ENCODE measurements at regions not wholly inside any gene's neighbourhood (a gene's known extent, or its start where the extent isn't known, plus 50 kb on each side); places are given as distances from the start of the nearest gene placed in this dataset.
A peak's percentile ranks its signal among the peaks of the same experiment; 100 is the strongest.

GRCh38 chr13:106710266-106710665, 142.3 kb upstream of the ARGLU1 start:
- intact Hi-C loops (cut with DNase I): loop anchor here (2.0 kb wide), 1 partner anchor 43 kb away; no protein-coding TSS in a partner anchor
- DNase-seq (ENCODE audit: missing footprints): no peak
- ATAC-seq: no peak

- ATAC-seq (peak; percentile 85), DNase-seq (ENCODE audit: missing footprints) (no peak)
- intact Hi-C loops (cut with DNase I): loop anchor here (10.0 kb wide), 1 partner anchor 175 kb away; the partner anchor contains the start of gene EFNB2
Observed at GRCh38 chr13:106709522-106709921, 141.6 kb upstream of the ARGLU1 start.

- intact Hi-C loops (cut with DNase I): loop anchor here (5.0 to 10.0 kb wide), 3 partner anchors 80 to 215 kb away; partner anchors contain the start of gene EFNB2
- DNase-seq (ENCODE audit: missing footprints) (no peak), ATAC-seq (no peak)
Observed at GRCh38 chr13:106702505-106702904, 134.6 kb upstream of the ARGLU1 start.

GRCh38 chr13:106701771-106702341, 133.9 kb upstream of the ARGLU1 start:
- intact Hi-C loops (cut with DNase I): loop anchor here (5.0 to 10.0 kb wide), 3 partner anchors 80 to 215 kb away; partner anchors contain the start of gene EFNB2
- DNase-seq (ENCODE audit: missing footprints) (no peak), ATAC-seq (peak; percentile 44)

GRCh38 chr13:106700439-106700838, 132.5 kb upstream of the ARGLU1 start:
- ATAC-seq (no peak), DNase-seq (ENCODE audit: missing footprints) (no peak)
- intact Hi-C loops (cut with DNase I): loop anchor here (5.0 to 10.0 kb wide), 3 partner anchors 78 to 217 kb away; partner anchors contain the start of gene EFNB2

GRCh38 chr13:106700007-106700406, 132.1 kb upstream of the ARGLU1 start:
- intact Hi-C loops (cut with DNase I): loop anchor here (5.0 to 10.0 kb wide), 3 partner anchors 78 to 217 kb away; partner anchors contain the start of gene EFNB2
- ATAC-seq: no peak
- DNase-seq (ENCODE audit: missing footprints): no peak

- no peak for ATAC-seq
- no peak for DNase-seq (ENCODE audit: missing footprints)
Observed at GRCh38 chr13:106699311-106699710, 131.4 kb upstream of the ARGLU1 start.

GRCh38 chr13:106696719-106697118, 128.8 kb upstream of the ARGLU1 start:
- no peak for ATAC-seq
- intact Hi-C loops (cut with DNase I): no loop called here

More at GRCh38 chr13:106699311-106699710, 131.4 kb upstream of the ARGLU1 start:
- intact Hi-C loops (cut with DNase I): no loop called here

GRCh38 chr13:106696140-106696539, 128.2 kb upstream of the ARGLU1 start:
- no peak for DNase-seq (ENCODE audit: missing footprints)
- intact Hi-C loops (cut with DNase I): no loop called here
- no peak for ATAC-seq

More at GRCh38 chr13:106696719-106697118, 128.8 kb upstream of the ARGLU1 start:
- no peak for DNase-seq (ENCODE audit: missing footprints)

- DNase-seq (ENCODE audit: missing footprints): no peak
- intact Hi-C loops (cut with DNase I): no loop called here
- no peak for ATAC-seq
Observed at GRCh38 chr13:106695139-106695538, 127.2 kb upstream of the ARGLU1 start.

GRCh38 chr13:106691861-106692260, 123.9 kb upstream of the ARGLU1 start:
- intact Hi-C loops (cut with DNase I): no loop called here
- ATAC-seq (no peak), DNase-seq (ENCODE audit: missing footprints) (no peak)

GRCh38 chr13:106691341-106691740, 123.4 kb upstream of the ARGLU1 start:
- DNase-seq (ENCODE audit: missing footprints): no peak
- intact Hi-C loops (cut with DNase I): no loop called here
- no peak for ATAC-seq

GRCh38 chr13:106690779-106691178, 122.8 kb upstream of the ARGLU1 start:
- intact Hi-C loops (cut with DNase I): no loop called here
- no peak for ATAC-seq

GRCh38 chr13:106689906-106690305, 122.0 kb upstream of the ARGLU1 start:
- DNase-seq (ENCODE audit: missing footprints) (no peak), ATAC-seq (no peak)
- intact Hi-C loops (cut with DNase I): no loop called here

More at GRCh38 chr13:106690779-106691178, 122.8 kb upstream of the ARGLU1 start:
- DNase-seq (ENCODE audit: missing footprints): no peak

GRCh38 chr13:106688940-106689339, 121.0 kb upstream of the ARGLU1 start:
- intact Hi-C loops (cut with DNase I): no loop called here
- ATAC-seq: no peak
- DNase-seq (ENCODE audit: missing footprints): no peak

GRCh38 chr13:106686163-106686562, 118.2 kb upstream of the ARGLU1 start:
- ATAC-seq: no peak
- intact Hi-C loops (cut with DNase I): no loop called here
- no peak for DNase-seq (ENCODE audit: missing footprints)

- no peak for DNase-seq (ENCODE audit: missing footprints)
- intact Hi-C loops (cut with DNase I): no loop called here
- no peak for ATAC-seq
Observed at GRCh38 chr13:106685143-106685542, 117.2 kb upstream of the ARGLU1 start.

GRCh38 chr13:106683918-106684317, 116.0 kb upstream of the ARGLU1 start:
- DNase-seq (ENCODE audit: missing footprints) (no peak), ATAC-seq (no peak)
- intact Hi-C loops (cut with DNase I): no loop called here

GRCh38 chr13:106683179-106683578, 115.2 kb upstream of the ARGLU1 start:
- DNase-seq (ENCODE audit: missing footprints) (no peak), ATAC-seq (no peak)
- intact Hi-C loops (cut with DNase I): no loop called here

GRCh38 chr13:106681997-106682396, 114.1 kb upstream of the ARGLU1 start:
- ATAC-seq (no peak), DNase-seq (ENCODE audit: missing footprints) (no peak)
- intact Hi-C loops (cut with DNase I): no loop called here

- intact Hi-C loops (cut with DNase I): no loop called here
- DNase-seq (ENCODE audit: missing footprints): no peak
- ATAC-seq: no peak
Observed at GRCh38 chr13:106681536-106681935, 113.6 kb upstream of the ARGLU1 start.
